Amygdala (tissue), 56 donors: ENCODE measurements at regions not wholly inside any gene's neighbourhood (a gene's known extent, or its start where the extent isn't known, plus 50 kb on each side); places are given as distances from the start of the nearest gene placed in this dataset.

Source experiments
- DNase-seq, 56 donors: peaks; one replicate each; lab custom pipeline; 2025; lab: John Stamatoyannopoulos, UW

DNA sequence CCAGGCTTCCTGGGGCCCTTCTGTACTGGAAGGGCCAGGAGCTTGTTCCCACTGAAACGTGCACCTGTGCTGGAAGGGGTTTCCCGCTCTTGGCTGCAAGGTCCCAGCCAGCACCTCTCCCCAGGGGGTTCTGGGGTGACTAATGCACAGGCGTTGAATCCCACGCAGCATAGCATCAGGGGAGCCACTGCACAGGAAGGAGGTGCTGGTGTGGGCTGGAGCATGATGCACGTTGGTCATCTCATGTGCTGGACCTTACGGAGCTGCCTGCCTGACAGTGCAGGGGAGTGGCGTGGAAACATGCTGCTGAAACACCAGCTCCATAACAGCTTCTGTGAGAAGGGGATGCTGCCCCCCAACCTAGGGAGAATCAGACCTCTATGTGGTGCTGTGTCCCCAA, 623.0 kb downstream of the AACS start:
- DNase-seq, result no peak

GRCh38 chr12:125688881-125689280, 623.6 kb downstream of the AACS start:
- DNase-seq, result no peak

DNA sequence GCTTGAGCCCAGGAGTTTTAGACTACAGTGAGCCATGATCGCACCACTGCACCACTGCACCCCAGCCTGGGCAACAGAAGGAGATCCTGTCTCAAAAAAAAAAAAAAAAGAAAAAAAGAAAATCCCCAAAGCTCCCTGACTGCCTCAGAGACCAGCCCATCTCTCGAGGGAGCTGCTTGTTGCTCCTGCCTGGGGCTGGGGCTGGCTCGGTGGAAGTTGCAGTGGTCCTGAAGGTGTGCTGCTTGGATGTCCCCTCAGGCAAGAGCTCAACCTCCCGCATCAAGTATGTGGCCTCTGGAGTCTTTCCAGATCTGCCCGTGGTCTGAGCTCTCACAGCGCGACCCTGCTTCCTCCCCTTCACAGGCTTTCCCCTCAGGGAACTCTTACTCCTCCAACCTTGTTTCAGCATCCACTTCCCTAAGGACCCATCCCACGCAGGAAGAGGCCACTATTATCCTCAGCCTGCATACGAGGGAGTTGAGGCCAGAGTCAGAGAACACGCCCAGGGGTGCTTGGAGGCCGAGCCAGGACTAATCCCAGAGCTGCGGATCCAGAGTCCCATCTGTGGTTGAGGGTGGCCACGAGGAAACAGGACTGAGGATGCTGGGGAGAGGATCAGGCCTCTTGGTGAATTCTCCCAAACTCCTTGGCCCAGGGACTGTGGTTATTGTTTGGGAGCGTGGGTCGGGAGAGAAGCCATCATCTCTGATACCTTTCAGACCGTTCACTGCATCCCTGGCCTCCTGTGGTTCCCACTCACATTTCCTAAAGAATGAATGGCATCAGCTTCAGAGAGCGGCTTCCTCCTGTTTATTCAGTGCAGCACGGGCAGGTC, 624.6 kb downstream of the AACS start:
- no peak for DNase-seq

DNA sequence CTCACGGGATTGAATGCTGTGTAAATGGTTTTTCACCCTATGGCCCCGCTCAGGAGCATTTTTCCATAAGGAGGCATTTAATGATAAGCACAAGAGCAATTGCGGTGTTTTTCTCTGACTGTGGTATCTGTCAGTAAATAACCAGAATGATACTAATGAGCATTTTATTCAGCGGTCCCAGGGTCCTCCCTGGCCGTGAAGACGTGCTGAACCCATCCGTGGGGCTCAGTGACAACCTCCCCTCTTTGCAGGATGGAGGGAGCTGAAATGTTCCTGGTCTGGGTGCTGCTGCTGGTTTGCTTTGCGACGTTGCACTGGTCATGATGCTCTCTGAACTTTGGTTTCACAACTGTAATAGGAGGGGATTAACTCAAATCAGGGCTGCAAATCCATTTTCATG, 625.6 kb downstream of the AACS start:
- no peak for DNase-seq

- DNase-seq, result no peak
These were observed 630.8 kb downstream of the AACS start for GRCh38 chr12:125696054-125696453.

DNA sequence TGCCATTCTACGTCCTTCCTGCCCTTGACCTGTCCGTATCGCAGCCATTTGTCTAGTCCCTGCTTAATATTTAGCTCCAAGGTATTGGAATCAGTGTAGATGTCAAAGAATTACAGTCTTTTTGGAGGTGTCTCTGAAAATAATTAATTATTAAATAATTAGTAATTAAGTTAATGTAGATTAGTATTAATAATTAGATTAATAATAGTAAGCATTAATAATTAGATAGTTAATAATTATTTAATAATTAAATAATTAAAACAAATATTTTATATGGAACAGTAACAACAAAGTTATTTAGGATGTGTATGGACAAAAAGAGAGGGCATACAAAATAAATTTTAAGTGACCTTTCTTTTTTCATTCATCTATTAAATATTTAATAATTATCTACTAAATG, 639.6 kb downstream of the AACS start:
- DNase-seq, result no peak

GRCh38 chr12:125720961-125721360, 655.7 kb downstream of the AACS start:
- DNase-seq, result no peak

- no peak for DNase-seq
These were observed 668.9 kb downstream of the AACS start for GRCh38 chr12:125734137-125734536.

GRCh38 chr12:125738211-125738610, 673.0 kb downstream of the AACS start:
- DNase-seq, result no peak

DNA sequence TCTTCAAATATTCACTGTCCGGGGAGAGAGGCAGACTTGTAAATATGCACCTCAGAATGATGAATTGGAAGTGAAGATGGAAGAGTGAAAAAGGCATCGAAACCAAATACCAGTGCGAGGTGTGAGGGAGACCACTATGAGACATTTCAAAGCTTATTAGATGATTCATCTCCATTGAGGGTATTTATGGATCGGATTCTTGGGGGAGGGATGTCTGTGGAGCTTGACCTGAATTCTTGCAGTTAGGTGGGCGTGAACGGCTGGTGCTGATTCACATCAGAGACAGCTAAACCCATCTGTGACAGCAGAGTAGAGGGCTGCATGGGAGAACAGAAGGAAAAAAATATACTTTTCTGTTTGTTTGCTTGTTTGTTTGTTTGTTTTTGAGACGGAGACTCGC, 677.2 kb downstream of the AACS start:
- DNase-seq, result peak in 17 of 56 donors; percentile 0 to 40 (median 6)

DNA sequence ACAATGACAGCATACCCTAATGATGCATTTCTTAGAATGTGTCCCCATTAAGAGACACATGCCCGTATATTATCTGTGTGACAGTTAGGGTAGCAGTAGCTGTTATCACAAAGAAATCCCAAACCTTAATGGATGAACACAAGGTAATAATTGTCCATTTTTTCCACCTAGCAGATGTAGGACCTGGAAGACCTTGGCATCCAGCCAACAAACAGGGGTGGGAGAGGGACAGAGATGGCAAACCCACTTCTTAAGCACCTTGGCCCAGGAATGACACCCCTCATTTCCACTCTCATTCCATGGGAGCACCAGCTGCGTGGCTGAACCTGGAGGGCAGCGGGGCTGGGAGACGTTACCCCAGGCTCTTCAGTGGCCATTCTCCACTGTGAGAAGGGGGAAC, 679.0 kb downstream of the AACS start:
- no peak for DNase-seq

GRCh38 chr12:125755512-125755911, 690.3 kb downstream of the AACS start:
- DNase-seq, result no peak

GRCh38 chr12:125766091-125766490, 700.9 kb downstream of the AACS start:
- DNase-seq, result no peak

DNA sequence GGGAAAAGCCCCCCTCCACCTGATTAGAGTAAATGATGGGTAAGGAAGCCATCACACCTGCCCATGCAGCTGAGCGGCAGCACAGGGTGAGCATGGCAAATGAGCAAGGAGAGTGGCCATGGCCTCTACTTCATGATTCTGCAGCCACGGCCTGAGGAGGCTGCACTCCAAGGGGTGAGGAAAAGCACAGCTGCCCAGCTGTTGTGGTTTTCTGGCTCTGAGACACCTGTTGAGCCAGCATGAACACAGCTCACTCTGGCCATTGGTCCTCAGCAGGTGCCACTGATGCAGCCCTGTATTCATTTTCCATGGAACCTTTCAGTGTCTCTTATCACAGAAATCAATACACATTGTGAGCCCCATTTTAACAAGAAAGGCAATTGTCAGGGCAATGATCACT, 707.2 kb downstream of the AACS start:
- no peak for DNase-seq

- DNase-seq, result peak in 8 of 56 donors; percentile 1 to 33 (median 3)
These were observed 707.9 kb downstream of the AACS start for GRCh38 chr12:125773033-125773640.

DNA sequence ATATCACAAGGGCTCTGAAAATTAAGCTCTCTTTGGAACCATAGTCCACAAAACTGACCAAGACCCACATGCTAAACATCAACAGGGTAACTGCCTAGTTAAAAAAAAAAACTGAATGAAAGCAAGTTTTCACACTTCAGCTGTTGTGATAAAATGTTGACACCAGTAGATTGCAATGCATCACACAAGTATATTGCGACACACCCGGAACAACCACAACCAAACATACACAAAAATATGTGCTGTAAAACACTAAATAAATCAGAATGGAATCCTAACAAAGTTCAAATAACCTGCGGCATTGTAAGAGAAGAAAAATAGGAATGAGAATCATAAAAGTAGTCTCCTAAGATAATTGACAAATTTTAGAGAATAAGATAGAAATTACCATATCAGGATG, 710.3 kb downstream of the AACS start:
- DNase-seq, result no peak

DNA sequence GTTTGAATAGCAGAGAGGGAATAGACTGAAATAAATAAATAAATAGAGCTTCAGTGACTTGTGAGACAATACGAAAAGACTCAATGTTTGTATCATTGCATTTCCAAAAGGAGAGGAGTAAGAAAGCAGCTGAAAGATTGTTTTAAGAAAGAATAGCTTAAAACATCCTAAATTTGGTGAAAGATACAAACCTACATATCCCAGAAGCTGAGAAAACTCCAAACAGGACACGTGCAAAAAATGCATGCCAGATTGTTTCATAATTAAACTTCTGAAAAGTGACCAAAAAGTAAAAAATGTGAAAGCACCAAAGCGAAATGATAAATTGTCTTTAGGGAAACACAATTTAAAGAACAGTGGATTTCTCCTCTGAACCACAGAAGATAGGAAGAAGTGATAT, 711.0 kb downstream of the AACS start:
- DNase-seq, result no peak

DNA sequence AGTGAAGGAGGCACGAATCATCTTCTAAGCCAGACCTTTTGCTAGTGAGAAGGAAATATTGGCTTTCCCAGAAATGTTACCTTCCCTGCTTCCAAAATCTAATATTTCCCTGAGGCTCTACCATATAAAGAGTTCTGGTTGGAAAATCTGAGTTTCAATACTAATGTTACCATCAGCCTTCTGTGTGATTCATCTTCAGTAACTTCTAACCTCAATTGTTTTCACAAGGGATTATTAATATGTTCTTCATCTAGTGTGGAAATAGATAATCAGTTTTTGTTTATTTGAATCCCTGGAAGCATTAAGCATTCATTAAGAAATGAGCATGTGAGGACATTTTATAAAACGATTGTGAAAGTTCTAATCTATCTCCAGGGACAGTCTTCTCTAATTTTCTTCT, 720.9 kb downstream of the AACS start:
- no peak for DNase-seq

DNA sequence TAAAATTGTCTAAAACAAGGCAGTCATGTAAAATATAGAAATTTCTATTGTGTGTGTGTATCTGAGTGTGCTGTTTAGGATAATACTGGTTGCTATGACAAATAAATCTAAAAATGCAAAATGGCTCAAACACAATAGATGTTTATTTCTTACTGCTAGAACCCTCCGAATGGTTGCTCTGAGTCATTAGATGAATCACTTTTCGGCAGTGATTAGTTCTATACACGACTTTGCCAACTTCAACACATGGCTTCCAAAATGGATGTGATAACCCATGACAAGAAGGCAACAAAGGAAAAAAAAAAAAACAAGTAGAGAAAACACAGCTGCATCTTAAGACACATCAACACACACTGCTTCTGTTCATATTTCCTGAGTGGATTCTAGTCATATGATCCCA, 729.2 kb downstream of the AACS start:
- DNase-seq, result no peak

GRCh38 chr12:125797421-125798175, 732.4 kb downstream of the AACS start:
- no peak for DNase-seq

GRCh38 chr12:125804660-125805059, 739.4 kb downstream of the AACS start:
- DNase-seq, result no peak

GRCh38 chr12:125824276-125824675, 759.0 kb downstream of the AACS start:
- DNase-seq, result no peak
